NOMO-1 treated with DMSO at 0.1 percent for 48 hours (cell line): ENCODE measurements at regions not wholly inside any gene's neighbourhood (a gene's known extent, or its start where the extent isn't known, plus 50 kb on each side); places are given as distances from the start of the nearest gene placed in this dataset.

Source experiments
- DNase-seq: peaks from one replicate; lab custom pipeline; 2025; ENCODE audit not compliant: unreplicated experiment; lab: John Stamatoyannopoulos, UW

DNA sequence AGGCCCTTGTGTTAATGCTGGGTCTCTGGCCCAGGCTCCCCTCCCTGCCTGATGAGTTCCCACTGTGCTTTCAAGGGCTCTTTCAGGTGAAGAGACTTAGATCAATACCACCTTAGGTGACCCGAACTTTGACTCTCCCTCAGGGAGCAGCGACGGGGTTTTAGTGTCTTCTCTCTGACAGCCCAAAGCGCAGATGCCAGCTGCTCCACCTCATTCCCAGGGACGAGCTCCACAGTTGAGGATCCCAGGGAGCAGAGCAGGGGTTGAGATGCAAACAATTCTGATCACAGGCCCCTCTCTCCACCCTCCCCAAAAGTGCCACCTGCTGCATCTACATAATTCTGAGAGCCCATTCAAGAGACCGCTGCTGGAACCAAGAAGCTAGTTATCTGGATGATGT, 265.1 kb downstream of the TJP1 start:
- DNase-seq = no peak

- DNase-seq = no peak
These were observed 265.9 kb downstream of the TJP1 start for GRCh38 chr15:29556380-29556779.

DNA sequence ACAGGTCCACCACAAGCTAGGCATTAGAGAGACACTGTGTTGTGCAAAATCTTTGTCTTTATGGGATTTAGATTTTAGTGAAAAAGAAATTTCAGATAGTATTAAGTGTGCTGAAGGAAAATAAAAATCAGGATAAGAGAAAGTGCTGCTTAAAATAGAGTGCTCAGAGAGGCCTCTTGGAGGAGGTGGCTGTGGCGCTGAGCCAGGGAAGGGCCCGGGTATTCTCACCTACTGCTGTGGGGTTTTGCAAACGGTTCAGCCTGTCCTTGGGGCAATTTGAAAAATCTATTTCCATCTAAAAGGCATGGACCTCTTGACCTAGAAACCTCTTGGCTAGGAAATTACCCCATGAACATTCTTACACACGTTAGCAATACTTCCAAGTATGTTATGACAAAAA, 267.7 kb downstream of the TJP1 start:
- DNase-seq = no peak

DNA sequence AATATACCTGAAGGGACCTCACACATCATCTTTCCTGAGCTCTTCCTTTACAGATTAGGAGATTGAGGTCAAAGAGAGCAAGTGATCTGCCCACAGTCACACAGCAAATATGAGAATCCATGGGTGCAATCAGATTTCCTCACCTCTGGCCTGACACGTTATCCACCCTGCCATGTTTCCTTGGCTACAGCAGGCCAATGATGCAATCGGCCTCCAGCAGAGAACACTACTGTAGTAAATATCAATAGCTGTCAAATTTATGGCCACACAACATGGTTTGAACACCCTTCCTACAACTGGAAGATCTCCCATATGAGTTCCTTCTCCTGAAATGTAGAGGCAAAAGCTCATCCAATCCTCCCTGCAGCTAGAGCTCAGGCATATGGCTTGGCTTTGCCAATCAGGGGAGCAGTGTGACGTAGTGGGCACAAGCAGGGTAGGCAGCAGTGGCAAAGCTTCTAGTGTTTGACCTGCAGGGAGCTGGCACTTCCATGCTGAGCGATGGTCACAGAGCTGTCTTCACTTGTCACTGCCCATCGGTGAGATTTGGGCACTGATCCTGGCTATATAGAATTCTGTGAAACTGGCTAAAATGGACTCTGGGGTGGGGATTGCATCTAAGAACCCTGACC, 271.3 kb downstream of the TJP1 start:
- no peak for DNase-seq

- no peak for DNase-seq
These were observed 274.3 kb downstream of the TJP1 start for GRCh38 chr15:29548006-29548405.

GRCh38 chr15:29544513-29545128, 275.0 kb upstream of the NSMCE3 start:
- DNase-seq = no peak

DNA sequence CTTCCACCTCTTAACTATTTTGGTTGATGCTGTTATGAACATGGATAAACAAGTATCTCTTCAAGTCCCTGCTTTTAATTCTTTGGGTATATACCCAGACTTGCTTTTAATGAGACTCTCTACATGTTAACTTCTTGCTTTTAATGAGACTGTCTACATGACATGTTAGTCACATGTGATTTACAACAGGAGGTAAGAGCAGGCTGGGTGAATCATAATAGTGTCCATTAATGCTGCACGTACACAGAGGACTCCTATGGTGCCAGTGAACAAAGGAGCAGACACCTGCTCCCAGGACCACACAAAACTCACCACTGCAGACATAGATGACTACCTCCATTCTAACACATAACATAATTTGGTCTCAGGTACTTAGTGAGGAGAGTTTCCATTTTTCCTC, 273.4 kb upstream of the NSMCE3 start:
- no peak for DNase-seq

- no peak for DNase-seq
These were observed 271.7 kb upstream of the NSMCE3 start for GRCh38 chr15:29541309-29541708.

DNA sequence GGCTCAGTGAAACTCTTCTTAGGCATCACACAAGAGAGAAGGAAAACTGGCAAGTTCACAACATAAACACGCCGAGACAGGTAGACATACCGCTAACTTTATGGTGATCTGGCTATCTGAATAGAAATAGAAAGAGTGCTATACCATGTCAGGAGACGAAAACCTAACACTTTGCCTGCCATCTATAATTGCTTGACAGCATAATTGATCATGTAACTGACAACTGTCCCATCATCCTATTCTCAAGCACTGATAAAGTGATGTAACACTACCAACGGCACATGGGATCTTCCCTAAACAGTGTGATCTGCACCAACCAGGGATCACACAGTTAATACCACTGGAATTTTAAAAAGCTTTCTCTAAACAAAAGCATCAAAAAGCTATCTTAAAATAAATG, 270.9 kb upstream of the NSMCE3 start:
- DNase-seq = no peak

DNA sequence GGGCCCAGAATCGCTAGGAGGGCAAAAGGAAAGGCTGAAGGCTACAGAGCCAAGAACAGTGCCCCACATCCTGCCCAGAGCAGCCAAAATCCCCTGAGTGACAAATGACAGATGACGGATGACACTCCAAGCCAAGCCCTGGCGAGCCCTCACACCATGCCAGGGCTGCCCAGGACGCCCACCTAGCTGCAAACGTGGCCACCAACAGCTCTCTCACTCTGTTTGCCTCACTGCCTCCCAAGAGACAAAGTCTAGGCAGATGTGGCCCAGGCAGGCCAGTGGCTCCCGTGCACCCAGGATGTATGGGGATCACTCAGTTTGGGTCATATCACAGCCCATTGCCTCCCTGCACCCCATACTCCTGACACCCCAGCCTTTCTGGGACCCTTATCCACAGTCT, 270.1 kb upstream of the NSMCE3 start:
- no peak for DNase-seq

DNA sequence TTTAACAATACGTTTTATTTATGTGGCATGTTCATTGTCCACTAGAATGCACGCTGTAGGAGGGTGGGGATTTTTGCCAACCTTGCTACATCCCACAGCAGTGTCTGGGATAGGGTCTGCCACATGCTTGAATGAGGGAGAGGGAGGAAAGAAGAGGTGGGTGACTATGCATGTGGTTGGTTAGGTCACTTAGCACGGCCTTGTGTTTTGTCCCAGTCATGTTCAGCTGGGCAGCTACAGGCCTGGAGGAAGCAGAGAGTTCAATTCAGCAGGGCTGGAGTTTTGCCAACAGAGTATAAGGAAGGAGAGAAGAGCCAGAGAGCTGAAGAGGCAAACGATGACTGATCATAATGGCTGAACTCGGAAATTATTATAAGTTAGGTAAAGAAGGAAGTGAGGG, 268.4 kb upstream of the NSMCE3 start:
- no peak for DNase-seq

DNA sequence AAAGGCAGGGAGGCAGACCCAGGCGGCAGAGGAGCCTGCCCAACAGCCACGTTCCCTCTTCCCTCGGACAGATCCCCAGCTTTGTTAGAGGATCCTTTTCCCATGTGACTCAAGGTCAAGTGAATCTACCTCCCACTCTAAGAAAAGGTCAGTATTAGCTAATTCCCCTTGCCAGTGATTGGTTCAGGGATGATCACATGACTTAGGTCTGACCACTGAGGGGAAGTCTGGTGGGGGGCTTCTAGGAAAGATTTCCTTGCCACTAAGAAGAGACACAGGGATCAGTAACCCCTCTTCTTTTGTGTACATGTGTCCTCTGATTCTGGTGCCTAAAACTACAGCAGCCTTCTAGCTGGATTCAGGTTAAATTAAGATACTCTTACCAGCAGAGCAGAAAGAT, 266.3 kb upstream of the NSMCE3 start:
- no peak for DNase-seq

GRCh38 chr15:29534378-29534777, 264.8 kb upstream of the NSMCE3 start:
- DNase-seq = no peak

DNA sequence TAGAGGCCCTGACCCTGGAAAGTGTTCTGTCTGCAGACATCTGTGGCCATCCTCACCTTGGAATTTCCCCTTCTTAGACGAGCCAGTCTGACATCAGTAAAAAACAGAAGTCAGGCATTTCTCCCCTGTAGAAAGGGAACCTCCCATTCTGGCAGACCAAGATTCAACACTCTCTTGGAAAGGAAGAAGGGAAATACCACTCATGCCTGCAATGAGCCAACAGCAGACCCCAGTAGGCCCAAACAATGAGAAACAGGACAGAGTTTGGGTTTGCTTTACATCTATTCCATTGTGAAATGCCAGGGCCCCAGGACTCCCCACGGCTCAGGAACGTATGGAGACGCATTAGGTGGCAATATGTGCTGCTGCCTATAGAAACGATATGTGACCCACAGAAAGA, 264.0 kb upstream of the NSMCE3 start:
- no peak for DNase-seq

DNA sequence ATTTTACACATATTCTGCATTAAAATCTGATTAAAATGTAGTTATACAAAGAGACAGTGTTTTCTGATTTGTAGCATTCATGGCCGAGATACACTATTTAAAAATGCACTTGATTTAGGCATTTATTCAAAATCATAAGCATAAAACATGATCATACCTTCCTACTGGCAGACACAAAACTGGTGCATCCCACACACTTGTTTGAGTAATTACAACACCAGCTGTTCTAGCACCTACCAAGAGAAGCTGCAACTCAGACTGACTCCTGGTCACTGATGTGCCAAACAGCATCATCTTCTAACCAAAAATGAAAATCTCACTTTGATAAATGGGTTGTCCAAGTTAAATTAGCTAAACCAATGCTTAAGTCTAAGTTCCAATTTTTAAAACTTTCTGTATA, 262.7 kb upstream of the NSMCE3 start:
- no peak for DNase-seq

DNA sequence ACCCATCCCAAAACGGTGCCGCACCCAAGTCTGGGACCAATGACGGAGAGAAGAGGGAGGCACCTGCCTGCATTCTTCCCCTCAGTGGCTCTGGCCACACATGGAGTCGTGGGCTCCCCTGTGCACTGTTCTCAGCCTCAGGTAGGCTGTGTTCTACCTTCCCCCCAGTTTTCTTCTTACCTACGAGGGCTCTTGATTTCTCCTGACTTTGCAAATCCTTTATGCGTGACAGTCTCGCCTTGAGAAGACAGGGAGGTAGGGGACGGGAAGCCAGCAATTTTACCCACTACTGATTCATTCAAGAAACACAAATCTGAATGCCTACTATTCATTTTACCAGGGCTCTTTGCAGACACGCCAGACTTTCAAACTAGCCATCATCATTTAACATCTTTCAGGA, 261.3 kb upstream of the NSMCE3 start:
- no peak for DNase-seq

- no peak for DNase-seq
These were observed 259.4 kb upstream of the NSMCE3 start for GRCh38 chr15:29529043-29529442.

DNA sequence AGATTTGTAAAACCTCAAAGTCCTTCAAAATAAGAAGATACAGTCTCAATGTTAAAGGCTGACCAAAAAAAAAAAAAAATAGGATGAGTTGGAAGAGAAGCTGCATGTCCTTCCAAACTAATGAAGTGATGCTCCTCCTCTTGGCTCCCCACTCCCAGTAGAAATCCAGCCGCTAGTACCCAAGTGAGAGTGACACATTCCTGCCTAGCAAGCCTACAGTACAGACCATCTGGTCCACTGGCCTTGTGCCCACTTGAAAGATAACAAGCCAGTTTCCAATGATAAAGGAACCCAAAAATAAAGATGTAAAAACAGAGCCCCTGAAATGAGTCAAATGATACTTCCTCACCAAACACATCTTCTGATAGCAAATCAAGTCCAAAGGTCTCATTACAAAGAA, 258.7 kb upstream of the NSMCE3 start:
- no peak for DNase-seq

DNA sequence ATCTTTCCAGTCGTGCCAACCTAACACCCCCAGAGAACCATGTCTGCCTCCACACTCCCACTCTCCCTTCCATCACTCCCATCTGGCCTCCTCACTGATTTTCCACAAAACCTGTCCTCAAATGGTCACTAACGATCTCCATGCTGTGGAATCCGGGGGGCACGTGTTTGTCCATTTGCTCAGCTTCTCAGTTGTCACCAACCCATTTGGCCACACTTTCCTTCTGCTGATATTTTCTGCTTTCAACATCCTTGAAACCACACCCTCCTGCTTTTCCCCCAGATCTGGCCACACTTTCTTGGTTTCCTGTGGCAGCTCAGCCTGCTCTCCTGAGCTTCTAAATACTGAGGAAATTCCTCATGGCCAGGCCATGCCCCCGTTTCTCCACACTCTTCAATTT, 257.2 kb upstream of the NSMCE3 start:
- no peak for DNase-seq

DNA sequence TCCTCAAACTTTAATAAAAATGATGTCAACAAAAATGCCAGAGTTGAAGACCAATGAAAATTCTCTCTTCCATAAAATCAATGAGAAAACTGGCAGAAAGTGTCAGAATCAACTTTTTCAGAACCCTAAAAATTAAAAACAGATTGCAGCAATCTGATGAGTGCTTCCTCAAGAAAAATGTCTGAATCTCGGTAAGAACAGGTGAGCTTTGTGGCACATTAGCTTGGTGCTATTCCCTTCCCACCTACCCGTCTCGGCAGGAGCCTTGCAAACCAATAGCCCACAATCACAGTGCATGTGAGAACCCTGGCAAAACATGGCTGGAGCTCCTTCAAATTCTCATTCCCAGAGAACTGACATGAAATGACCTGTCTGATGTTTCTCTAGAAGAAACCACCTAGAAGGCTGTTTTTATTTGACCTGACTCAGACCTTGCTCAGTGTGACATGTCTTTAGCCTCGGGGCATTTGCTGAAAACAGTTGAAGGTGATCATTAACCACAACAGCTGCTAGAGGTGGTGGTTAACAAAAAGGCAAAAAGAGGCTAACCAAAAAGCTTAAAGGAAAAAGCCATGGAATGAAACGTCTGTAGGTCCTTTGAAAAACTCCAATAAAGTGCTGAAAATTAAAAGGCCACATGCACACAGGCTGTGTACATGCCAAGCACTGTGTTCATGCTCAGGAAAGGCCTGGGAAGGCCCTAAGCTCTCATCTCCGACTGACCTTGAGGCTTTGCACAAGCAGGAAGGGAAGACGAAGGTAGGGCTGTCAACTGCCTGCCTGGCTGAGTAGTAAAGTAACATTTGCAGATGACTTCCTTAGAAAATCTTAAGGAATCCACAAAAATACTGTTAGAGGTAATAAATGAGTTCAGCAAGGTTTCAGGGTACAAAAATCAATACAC, 253.0 kb upstream of the NSMCE3 start:
- no peak for DNase-seq

- no peak for DNase-seq
These were observed 248.8 kb upstream of the NSMCE3 start for GRCh38 chr15:29518442-29518841.

DNA sequence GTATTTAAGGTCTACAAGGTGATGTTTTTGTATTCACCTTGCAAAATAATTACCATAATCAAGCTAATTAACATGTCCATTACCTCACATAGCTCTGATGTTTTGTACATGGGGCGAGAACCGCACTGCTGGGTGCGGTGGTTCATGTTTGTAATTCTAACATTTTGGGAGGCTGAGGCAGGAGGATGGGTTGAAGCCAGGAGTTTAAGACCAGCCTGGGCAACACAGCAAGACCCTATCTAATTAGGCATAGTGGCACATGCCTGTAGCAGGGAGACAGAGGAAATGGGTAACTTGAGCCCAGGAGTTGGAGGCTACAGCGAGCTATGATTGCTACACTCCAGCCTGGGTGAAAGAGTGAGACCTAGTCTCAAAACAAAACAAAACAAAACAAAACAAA, 248.2 kb upstream of the NSMCE3 start:
- DNase-seq = no peak
